GM11168 (cell line): ENCODE measurements at regions not wholly inside any gene's neighbourhood (a gene's known extent, or its start where the extent isn't known, plus 50 kb on each side); places are given as distances from the start of the nearest gene placed in this dataset.

Experiments
- in situ Hi-C: fragments of 300-500 bp; cut with MboI; formaldehyde crosslinking; loops from one replicate; pipeline ENCODE4 v1.12.0; 2022; ENCODE audit warnings: low sequenced_read_pairs; ENCODE audit not compliant: unreplicated experiment

GRCh38 chr13:97057176-97057575, 62.9 kb upstream of the OXGR1 start:
- in situ Hi-C loops, result no loop called here

- in situ Hi-C loops, result no loop called here
Observed at GRCh38 chr13:97058391-97058790, 64.1 kb upstream of the OXGR1 start.

- in situ Hi-C loops, result no loop called here
Observed at GRCh38 chr13:97058926-97059325, 64.7 kb upstream of the OXGR1 start.

- in situ Hi-C loops, result no loop called here
Observed at GRCh38 chr13:97067017-97067895, 73.0 kb upstream of the OXGR1 start.

- in situ Hi-C loops, result no loop called here
Observed at GRCh38 chr13:97068151-97068550, 73.9 kb upstream of the OXGR1 start.

GRCh38 chr13:97069050-97069815, 75.0 kb upstream of the OXGR1 start:
- in situ Hi-C loops, result no loop called here

GRCh38 chr13:97072297-97072696, 78.0 kb upstream of the OXGR1 start:
- in situ Hi-C loops, result no loop called here

GRCh38 chr13:97074618-97075017, 80.3 kb upstream of the OXGR1 start:
- in situ Hi-C loops, result no loop called here

- in situ Hi-C loops, result no loop called here
Observed at GRCh38 chr13:97076898-97077297, 82.6 kb upstream of the OXGR1 start.

- in situ Hi-C loops, result no loop called here
Observed at GRCh38 chr13:97077341-97077740, 83.1 kb upstream of the OXGR1 start.

GRCh38 chr13:97079726-97080125, 85.5 kb upstream of the OXGR1 start:
- in situ Hi-C loops, result no loop called here

- in situ Hi-C loops, result no loop called here
Observed at GRCh38 chr13:97082461-97083207, 88.4 kb upstream of the OXGR1 start.

- in situ Hi-C loops, result no loop called here
Observed at GRCh38 chr13:97091196-97091595, 96.9 kb upstream of the OXGR1 start.

GRCh38 chr13:97100821-97101220, 106.5 kb upstream of the OXGR1 start:
- in situ Hi-C loops, result no loop called here

GRCh38 chr13:97101912-97102708, 107.8 kb upstream of the OXGR1 start:
- in situ Hi-C loops, result no loop called here

- in situ Hi-C loops, result no loop called here
Observed at GRCh38 chr13:97106323-97106722, 112.0 kb upstream of the OXGR1 start.

- in situ Hi-C loops, result no loop called here
Observed at GRCh38 chr13:97107815-97108529, 113.7 kb upstream of the OXGR1 start.

GRCh38 chr13:97108530-97108900, 113.6 kb upstream of the MBNL2 start:
- in situ Hi-C loops, result no loop called here

GRCh38 chr13:97109256-97109655, 112.9 kb upstream of the MBNL2 start:
- in situ Hi-C loops, result no loop called here
